ENCODE measurements at regions not wholly inside any gene's neighbourhood (a gene's known extent, or its start where the extent isn't known, plus 50 kb on each side); places are given as distances from the start of the nearest gene placed in this dataset.
"Not testable (repeated sequence)": the region's sequence is repeated elsewhere in the genome, so short reads cannot be mapped to it uniquely, and the experiment has no call there.

GRCh38 chr4:19636451-19636850 is 615.3 kb upstream of the SLIT2 start:
- DNase-seq = no peak

- DNase-seq = no peak
Observed at GRCh38 chr4:19631814-19632213, 619.9 kb upstream of the SLIT2 start.

GRCh38 chr4:19623866-19624265 is 627.8 kb upstream of the SLIT2 start:
- DNase-seq = no peak

GRCh38 chr4:19615086-19615689 is 636.5 kb upstream of the SLIT2 start:
- no peak for DNase-seq

GRCh38 chr4:19614171-19614570 is 637.5 kb upstream of the SLIT2 start:
- no peak for DNase-seq

- no peak for DNase-seq
Observed at GRCh38 chr4:19596342-19596741, 655.4 kb upstream of the SLIT2 start.

- DNase-seq = no peak
Observed at GRCh38 chr4:19592391-19592790, 659.3 kb upstream of the SLIT2 start.

- DNase-seq = no peak
Observed at GRCh38 chr4:19583827-19584569, 667.7 kb upstream of the SLIT2 start.

- DNase-seq = no peak
Observed at GRCh38 chr4:19580095-19580494, 671.6 kb upstream of the SLIT2 start.

GRCh38 chr4:19579608-19580007 is 672.1 kb upstream of the SLIT2 start:
- DNase-seq = no peak

GRCh38 chr4:19577097-19577496 is 674.6 kb upstream of the SLIT2 start:
- no peak for DNase-seq

GRCh38 chr4:19575924-19576323 is 675.8 kb upstream of the SLIT2 start:
- no peak for DNase-seq

GRCh38 chr4:19566041-19566440 is 685.7 kb upstream of the SLIT2 start:
- no peak for DNase-seq

- DNase-seq = no peak
Observed at GRCh38 chr4:19562456-19562855, 689.2 kb upstream of the SLIT2 start.

GRCh38 chr4:19557161-19557560 is 694.5 kb upstream of the SLIT2 start:
- no peak for DNase-seq

- DNase-seq = not testable (repeated sequence)
Observed at GRCh38 chr4:19556276-19556675, 695.4 kb upstream of the SLIT2 start.

- DNase-seq = no peak
Observed at GRCh38 chr4:19547463-19547862, 704.2 kb upstream of the SLIT2 start.

- DNase-seq = no peak
Observed at GRCh38 chr4:19544446-19545125, 707.1 kb upstream of the SLIT2 start.

- no peak for DNase-seq
Observed at GRCh38 chr4:19540859-19541540, 710.7 kb upstream of the SLIT2 start.

- no peak for DNase-seq
Observed at GRCh38 chr4:19539201-19539600, 712.5 kb upstream of the SLIT2 start.

GRCh38 chr4:19534159-19534558 is 717.5 kb upstream of the SLIT2 start:
- no peak for DNase-seq

All from anterior cingulate cortex (tissue), 58 donors.